GM12878 (cell line): ENCODE measurements at regions not wholly inside any gene's neighbourhood (a gene's known extent, or its start where the extent isn't known, plus 50 kb on each side); places are given as distances from the start of the nearest gene placed in this dataset.

Experiments used
- CTCF ChIP-seq, 3 experiments: IDR thresholded peaks in 2 of 3; conservative IDR thresholded peaks in 1 of 3; 2 replicates each; pipeline ENCODE4 v1.5.1; 2011; ENCODE audit warnings: low read depth in 3 of 3, low read length in 3 of 3, mild to moderate bottlenecking in 3 of 3, control low read depth in 2 of 3, moderate library complexity in 2 of 3, inconsistent platforms in 1 of 3, mixed read lengths in 1 of 3; ENCODE audit not compliant: control insufficient read depth in 2 of 3, insufficient read depth in 1 of 3; ENCODE audit errors: extremely low read depth in 1 of 3
- EP300 ChIP-seq, 2 experiments: fragments of 150-350 bp in 1 of 2; IDR thresholded peaks; 2 replicates each; pipeline ENCODE4 v1.6.1; 2011 to 2012; ENCODE audit warnings: low read depth in 2 of 2, low read length in 2 of 2, borderline replicate concordance in 1 of 2, improper control_type of control experiment in 1 of 2, inconsistent platforms in 1 of 2; ENCODE audit not compliant: control insufficient read depth in 1 of 2
- MAX ChIP-seq: IDR thresholded peaks from 2 replicates; pipeline ENCODE4 v1.6.1; 2012; ENCODE audit warnings: low read depth, low read length, improper control_type of control experiment
- POLR2AphosphoS5 ChIP-seq: IDR thresholded peaks from 2 replicates; pipeline ENCODE4 v1.6.1; 2011; ENCODE audit warnings: mild to moderate bottlenecking, low read length, inconsistent platforms
- RFX5 ChIP-seq: IDR thresholded peaks from 2 replicates; pipeline ENCODE4 v1.6.1; 2011; ENCODE audit warnings: low read depth, low read length, improper control_type of control experiment
- SP1 ChIP-seq: IDR thresholded peaks from one replicate; pipeline ENCODE4 v1.6.1; 2011; ENCODE audit warnings: low read depth, low read length
- ZNF217 ChIP-seq: fragments of 450-650 bp; IDR thresholded peaks from 2 replicates; pipeline ENCODE4 v1.6.1; 2017; ENCODE audit warnings: antibody characterized with exemption, mild to moderate bottlenecking
- ZZZ3 ChIP-seq: IDR thresholded peaks from 2 replicates; pipeline ENCODE4 v1.6.1; 2011; ENCODE audit warnings: low read depth; ENCODE audit not compliant: control insufficient read depth, insufficient read length

- no peak for TF ChIP-seq MAX
- no peak for TF ChIP-seq CTCF (IDR thresholded peaks at IDR 0.05 in 2 of 3, conservative IDR thresholded peaks at IDR 0.05 in 1 of 3; ENCODE audit: control insufficient read depth in 2 of 3, extremely low read depth in 1 of 3, insufficient read depth in 1 of 3, low read depth in 3 of 3, low read length in 3 of 3)
- TF ChIP-seq RFX5: no peak
- no peak for TF ChIP-seq ZZZ3
- TF ChIP-seq SP1: no peak
- no peak for TF ChIP-seq ZNF217
- no peak for TF ChIP-seq POLR2AphosphoS5
- no peak for TF ChIP-seq EP300 (IDR thresholded peaks at IDR 0.05; ENCODE audit: borderline replicate concordance in 1 of 2, control insufficient read depth in 1 of 2, low read depth in 2 of 2, low read length in 2 of 2)
Measured at GRCh38 chr1:147475488-147475887, 65.8 kb upstream of the BCL9 start.
